ENCODE measurements at regions not wholly inside any gene's neighbourhood (a gene's known extent, or its start where the extent isn't known, plus 50 kb on each side); places are given as distances from the start of the nearest gene placed in this dataset.

DNA sequence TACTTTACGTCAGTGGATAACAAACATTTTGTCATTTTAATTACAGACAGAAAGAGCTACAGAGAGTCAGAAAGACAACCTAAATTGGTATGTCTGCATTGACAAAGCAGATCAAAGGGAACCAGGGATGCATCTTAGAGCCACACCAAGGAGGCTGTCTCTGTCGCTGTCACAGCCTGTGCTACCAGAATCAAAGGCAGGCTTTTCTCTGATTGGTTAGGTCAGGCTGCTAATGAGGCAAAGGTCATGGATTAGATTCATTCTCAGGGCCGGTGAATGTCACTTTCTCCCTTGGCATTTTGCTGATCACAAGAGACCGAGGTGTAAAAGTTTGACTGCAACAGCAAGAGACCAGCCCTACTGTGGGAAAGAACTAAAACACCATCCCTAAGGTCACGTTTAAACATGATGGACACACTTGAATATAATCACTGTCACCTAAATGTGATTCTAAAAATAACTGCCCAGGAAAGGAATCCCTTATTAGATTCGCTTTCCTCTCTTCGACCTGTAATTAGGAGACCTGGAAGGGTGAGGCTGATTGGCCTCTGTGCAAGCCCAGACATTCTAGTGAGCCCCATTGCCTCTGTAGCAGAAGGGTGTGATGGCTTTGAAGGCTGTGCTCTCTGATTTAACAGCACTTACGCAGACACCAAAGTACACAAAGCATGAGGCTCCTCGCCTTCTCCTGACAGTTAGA, 314.4 kb upstream of the NBEA start:
- DNase-seq (ENCODE audit: low spot score): no peak

DNA sequence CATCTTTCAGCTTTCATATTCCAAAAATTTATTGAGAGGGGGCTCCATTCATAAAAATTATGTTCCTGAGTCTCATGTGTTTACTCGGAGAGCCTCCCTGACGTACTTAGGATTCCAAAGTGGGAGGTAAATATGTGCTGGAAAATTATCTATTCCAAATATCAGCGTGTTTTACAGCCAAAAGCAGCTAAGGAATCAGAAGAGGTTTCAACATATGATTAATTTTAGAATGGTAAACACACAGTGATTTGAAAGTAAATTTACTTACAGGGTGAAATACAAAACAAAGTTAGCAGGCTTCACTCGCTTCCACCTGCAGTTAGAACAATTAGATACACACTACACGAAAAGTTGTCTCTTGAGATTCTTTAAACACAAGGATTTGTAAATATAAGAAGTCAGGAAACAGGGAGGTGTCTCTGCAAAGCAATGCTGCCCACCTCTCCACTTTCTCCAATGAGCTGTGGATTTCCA, 313.8 kb upstream of the NBEA start:
- DNase-seq (ENCODE audit: low spot score): no peak

DNA sequence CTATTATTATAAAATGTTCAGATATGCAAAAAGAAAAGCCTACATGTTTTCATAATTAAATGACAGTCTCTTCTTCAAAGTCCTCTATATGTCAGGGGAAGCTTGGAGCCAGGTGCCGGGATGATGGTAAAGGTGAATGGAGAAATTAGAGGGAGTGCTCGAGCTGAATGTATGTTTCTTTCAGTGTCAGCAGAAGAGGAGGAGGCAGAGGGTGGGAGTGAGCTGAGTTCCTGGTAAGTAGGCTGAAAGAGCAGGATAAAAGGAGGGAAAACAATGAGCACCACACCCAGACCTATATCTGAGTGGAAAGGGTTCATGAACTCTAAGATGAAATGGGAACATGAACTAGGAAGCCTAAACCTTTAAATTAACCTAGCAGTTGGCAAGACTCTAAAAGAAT, 307.6 kb upstream of the NBEA start:
- DNase-seq (ENCODE audit: low spot score): no peak

GRCh38 chr13:34637138-34637537, 304.9 kb upstream of the NBEA start:
- DNase-seq (ENCODE audit: low spot score): no peak

GRCh38 chr13:34637636-34638035, 304.4 kb upstream of the NBEA start:
- DNase-seq (ENCODE audit: low spot score): no peak

GRCh38 chr13:34638897-34639296, 303.2 kb upstream of the NBEA start:
- no peak for DNase-seq (ENCODE audit: low spot score)

GRCh38 chr13:34640179-34640992, 301.7 kb upstream of the NBEA start:
- no peak for DNase-seq (ENCODE audit: low spot score)

GRCh38 chr13:34640993-34641330, 301.1 kb upstream of the NBEA start:
- no peak for DNase-seq (ENCODE audit: low spot score)

- no peak for DNase-seq (ENCODE audit: low spot score)
Measured at GRCh38 chr13:34647379-34648150, 294.5 kb upstream of the NBEA start.

DNA sequence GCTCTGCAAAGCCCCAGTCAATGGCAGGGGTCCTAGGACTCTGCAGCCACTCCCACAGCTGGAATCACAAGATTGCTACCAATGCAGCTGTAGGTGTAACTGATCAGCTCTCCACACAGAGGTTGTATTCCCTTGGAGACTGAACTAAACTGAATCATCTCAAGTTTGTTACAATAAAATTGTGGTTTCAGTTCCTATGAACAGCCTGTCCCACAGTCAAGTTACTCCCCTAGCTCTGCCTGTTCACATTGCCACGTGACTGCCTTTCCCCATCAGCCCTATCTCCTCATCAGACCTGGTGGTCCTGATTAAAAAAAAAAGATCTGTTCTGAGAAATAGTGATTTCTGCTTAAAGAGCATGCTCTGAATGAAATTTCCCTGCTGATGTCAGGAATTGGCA, 287.9 kb upstream of the NBEA start:
- no peak for DNase-seq (ENCODE audit: low spot score)

GRCh38 chr13:34654647-34655046, 287.4 kb upstream of the NBEA start:
- no peak for DNase-seq (ENCODE audit: low spot score)

DNA sequence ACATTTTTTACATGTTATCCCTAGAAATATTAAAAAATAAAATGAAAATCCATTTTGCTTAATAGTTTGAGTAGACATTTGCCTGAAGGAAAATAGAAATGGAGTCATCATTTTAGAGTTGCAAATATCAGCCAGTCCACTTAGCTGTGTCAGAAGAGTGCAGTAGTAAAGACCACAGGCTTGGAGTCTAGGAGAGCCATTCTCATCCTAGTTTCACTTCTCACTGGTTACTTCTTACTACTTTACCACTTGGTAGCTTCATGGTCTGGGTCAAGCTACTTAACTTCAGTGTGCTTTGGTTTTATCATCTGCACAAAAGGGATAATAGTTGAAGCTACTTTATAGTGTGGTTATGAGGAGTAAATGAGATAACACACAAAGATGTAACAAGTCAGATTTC, 286.5 kb upstream of the NBEA start:
- DNase-seq (ENCODE audit: low spot score): no peak

GRCh38 chr13:34657716-34658115, 284.4 kb upstream of the NBEA start:
- no peak for DNase-seq (ENCODE audit: low spot score)

DNA sequence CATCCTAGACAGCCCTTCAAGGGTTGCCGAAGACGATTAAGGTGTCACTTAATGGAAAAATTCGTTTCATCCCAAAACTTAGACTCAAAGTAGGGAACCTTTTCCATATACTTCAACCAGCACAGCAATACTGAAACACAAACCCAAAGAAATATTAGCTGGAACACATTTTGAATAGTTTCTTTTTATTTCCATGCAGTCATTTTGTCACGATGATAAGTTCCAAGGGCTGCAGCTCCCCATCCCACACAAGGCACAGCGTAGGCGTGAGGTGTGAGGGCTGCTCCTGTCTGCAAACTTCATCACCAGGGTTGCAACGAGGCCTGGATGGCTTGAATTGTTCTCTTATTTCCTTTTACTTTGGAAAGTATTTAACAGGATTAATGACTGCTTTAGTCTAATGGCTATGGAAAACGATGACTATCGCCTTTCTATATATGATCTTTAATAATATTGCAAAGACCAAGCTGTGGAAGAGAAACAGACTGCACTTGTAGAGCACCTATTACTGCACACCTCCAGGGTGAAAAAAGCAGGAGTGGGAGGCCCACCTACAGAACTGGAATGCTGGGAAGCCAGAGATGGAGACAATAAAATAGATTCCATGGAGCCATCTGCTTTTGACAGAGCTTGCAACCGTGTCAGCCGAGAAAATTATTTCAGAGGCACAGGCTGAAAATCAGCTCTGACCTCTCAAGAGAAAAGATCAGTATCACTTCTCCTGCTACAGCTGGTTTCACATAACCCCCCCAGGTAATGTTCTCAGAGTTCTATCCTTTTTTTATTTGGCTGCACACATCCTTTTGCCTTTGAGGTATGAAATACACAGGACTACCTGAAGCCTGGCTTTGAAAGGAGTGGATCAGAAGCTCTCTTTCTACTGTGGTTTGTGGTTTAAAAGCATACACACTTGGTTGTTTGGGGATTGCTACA, 274.5 kb upstream of the NBEA start:
- no peak for DNase-seq (ENCODE audit: low spot score)

DNA sequence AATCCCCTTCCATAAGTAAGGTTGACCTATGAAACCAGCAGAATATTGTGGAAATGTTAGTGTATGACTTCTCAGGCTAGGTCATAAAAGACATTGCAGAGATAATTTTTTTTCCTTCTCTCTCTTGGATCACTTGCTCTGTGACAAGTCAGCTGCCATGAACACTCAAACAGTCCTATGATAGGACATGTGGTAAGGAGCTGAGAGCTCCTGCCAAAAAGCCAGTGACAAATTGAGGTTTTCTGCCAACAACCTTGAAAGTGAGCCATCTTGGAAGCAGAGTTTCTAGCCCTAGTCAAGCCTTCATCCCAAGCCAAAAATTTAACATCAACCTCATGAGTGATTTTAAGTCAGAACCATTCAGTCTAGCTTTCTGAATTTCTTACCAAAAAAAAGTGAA, 270.9 kb upstream of the NBEA start:
- peak; percentile 40 for DNase-seq (ENCODE audit: low spot score)

DNA sequence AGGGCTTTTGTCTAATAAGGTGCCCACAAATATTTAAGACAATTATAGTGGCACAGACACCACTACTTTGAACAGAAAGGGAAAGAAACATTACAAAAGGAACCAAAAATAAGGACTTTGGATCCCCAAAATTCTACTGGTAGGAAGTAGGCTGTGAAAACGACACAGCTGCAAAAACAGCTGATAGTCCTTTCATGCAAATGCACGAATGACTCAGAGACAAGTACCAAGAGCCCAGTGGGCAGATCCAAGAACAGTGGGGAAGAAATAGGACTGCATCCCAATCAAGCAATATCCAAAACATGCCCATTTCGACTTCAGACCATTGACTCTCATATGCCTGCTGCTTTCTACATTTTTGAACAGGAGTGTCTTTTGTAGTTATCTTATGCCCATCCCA, 269.4 kb upstream of the NBEA start:
- no peak for DNase-seq (ENCODE audit: low spot score)

GRCh38 chr13:34675626-34676025, 266.4 kb upstream of the NBEA start:
- DNase-seq (ENCODE audit: low spot score): no peak

GRCh38 chr13:34678154-34678553, 263.9 kb upstream of the NBEA start:
- no peak for DNase-seq (ENCODE audit: low spot score)

- DNase-seq (ENCODE audit: low spot score): no peak
Measured at GRCh38 chr13:34681405-34681955, 260.6 kb upstream of the NBEA start.

GRCh38 chr13:34695063-34695462, 247.0 kb upstream of the NBEA start:
- no peak for DNase-seq (ENCODE audit: low spot score)

- DNase-seq (ENCODE audit: low spot score): no peak
Measured at GRCh38 chr13:34696296-34696695, 245.8 kb upstream of the NBEA start.

Data from globus pallidus (tissue), 1 donor.